NB4 (cell line): ENCODE measurements at regions not wholly inside any gene's neighbourhood (a gene's known extent, or its start where the extent isn't known, plus 50 kb on each side); places are given as distances from the start of the nearest gene placed in this dataset.

Experiments
- CTCF ChIP-seq: IDR thresholded peaks from one replicate; pipeline ENCODE4 v1.5.1; 2012; ENCODE audit warnings: low read depth, low read length
- MYC ChIP-seq: IDR thresholded peaks from 2 replicates; pipeline ENCODE4 v1.6.1; 2011; ENCODE audit warnings: low read depth, low read length
- POLR2A ChIP-seq: IDR thresholded peaks from 2 replicates; pipeline ENCODE4 v1.6.1; 2011; ENCODE audit warnings: mild to moderate bottlenecking; ENCODE audit not compliant: insufficient read length; ENCODE audit errors: extremely low read depth
- TF ChIP-seq, protein P1 (sequence below): IDR thresholded peaks from 2 replicates; pipeline ENCODE4 v1.6.1; 2011; ENCODE audit warnings: low read depth, low read length

GRCh38 chr5:118144540-118144939 is 843.8 kb downstream of the DTWD2 start:
- no peak for TF ChIP-seq CTCF
- no peak for TF ChIP-seq POLR2A
- TF ChIP-seq, protein P1, sequence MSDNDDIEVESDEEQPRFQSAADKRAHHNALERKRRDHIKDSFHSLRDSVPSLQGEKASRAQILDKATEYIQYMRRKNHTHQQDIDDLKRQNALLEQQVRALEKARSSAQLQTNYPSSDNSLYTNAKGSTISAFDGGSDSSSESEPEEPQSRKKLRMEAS, result no peak
- no peak for TF ChIP-seq MYC
